ENCODE measurements at regions not wholly inside any gene's neighbourhood (a gene's known extent, or its start where the extent isn't known, plus 50 kb on each side); places are given as distances from the start of the nearest gene placed in this dataset.
A peak's percentile ranks its signal among the peaks of the same experiment; 100 is the strongest.

GRCh38 chr13:56412856-56413255 is 727.9 kb upstream of the PRR20A start (continued):
- TF ChIP-seq, protein P1, sequence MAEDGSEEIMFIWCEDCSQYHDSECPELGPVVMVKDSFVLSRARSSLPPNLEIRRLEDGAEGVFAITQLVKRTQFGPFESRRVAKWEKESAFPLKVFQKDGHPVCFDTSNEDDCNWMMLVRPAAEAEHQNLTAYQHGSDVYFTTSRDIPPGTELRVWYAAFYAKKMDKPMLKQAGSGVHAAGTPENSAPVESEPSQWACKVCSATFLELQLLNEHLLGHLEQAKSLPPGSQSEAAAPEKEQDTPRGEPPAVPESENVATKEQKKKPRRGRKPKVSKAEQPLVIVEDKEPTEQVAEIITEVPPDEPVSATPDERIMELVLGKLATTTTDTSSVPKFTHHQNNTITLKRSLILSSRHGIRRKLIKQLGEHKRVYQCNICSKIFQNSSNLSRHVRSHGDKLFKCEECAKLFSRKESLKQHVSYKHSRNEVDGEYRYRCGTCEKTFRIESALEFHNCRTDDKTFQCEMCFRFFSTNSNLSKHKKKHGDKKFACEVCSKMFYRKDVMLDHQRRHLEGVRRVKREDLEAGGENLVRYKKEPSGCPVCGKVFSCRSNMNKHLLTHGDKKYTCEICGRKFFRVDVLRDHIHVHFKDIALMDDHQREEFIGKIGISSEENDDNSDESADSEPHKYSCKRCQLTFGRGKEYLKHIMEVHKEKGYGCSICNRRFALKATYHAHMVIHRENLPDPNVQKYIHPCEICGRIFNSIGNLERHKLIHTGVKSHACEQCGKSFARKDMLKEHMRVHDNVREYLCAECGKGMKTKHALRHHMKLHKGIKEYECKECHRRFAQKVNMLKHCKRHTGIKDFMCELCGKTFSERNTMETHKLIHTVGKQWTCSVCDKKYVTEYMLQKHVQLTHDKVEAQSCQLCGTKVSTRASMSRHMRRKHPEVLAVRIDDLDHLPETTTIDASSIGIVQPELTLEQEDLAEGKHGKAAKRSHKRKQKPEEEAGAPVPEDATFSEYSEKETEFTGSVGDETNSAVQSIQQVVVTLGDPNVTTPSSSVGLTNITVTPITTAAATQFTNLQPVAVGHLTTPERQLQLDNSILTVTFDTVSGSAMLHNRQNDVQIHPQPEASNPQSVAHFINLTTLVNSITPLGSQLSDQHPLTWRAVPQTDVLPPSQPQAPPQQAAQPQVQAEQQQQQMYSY (CRISPR knock-in tag; IDR thresholded peaks at IDR 0.05), result no peak
- no peak for TF ChIP-seq HMGA2 (CRISPR knock-in tag; IDR thresholded peaks at IDR 0.05)
- TF ChIP-seq, protein P2, sequence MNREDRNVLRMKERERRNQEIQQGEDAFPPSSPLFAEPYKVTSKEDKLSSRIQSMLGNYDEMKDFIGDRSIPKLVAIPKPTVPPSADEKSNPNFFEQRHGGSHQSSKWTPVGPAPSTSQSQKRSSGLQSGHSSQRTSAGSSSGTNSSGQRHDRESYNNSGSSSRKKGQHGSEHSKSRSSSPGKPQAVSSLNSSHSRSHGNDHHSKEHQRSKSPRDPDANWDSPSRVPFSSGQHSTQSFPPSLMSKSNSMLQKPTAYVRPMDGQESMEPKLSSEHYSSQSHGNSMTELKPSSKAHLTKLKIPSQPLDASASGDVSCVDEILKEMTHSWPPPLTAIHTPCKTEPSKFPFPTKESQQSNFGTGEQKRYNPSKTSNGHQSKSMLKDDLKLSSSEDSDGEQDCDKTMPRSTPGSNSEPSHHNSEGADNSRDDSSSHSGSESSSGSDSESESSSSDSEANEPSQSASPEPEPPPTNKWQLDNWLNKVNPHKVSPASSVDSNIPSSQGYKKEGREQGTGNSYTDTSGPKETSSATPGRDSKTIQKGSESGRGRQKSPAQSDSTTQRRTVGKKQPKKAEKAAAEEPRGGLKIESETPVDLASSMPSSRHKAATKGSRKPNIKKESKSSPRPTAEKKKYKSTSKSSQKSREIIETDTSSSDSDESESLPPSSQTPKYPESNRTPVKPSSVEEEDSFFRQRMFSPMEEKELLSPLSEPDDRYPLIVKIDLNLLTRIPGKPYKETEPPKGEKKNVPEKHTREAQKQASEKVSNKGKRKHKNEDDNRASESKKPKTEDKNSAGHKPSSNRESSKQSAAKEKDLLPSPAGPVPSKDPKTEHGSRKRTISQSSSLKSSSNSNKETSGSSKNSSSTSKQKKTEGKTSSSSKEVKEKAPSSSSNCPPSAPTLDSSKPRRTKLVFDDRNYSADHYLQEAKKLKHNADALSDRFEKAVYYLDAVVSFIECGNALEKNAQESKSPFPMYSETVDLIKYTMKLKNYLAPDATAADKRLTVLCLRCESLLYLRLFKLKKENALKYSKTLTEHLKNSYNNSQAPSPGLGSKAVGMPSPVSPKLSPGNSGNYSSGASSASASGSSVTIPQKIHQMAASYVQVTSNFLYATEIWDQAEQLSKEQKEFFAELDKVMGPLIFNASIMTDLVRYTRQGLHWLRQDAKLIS (CRISPR knock-in tag; IDR thresholded peaks at IDR 0.05; ENCODE audit: borderline replicate concordance), result no peak
- TF ChIP-seq, protein P3, sequence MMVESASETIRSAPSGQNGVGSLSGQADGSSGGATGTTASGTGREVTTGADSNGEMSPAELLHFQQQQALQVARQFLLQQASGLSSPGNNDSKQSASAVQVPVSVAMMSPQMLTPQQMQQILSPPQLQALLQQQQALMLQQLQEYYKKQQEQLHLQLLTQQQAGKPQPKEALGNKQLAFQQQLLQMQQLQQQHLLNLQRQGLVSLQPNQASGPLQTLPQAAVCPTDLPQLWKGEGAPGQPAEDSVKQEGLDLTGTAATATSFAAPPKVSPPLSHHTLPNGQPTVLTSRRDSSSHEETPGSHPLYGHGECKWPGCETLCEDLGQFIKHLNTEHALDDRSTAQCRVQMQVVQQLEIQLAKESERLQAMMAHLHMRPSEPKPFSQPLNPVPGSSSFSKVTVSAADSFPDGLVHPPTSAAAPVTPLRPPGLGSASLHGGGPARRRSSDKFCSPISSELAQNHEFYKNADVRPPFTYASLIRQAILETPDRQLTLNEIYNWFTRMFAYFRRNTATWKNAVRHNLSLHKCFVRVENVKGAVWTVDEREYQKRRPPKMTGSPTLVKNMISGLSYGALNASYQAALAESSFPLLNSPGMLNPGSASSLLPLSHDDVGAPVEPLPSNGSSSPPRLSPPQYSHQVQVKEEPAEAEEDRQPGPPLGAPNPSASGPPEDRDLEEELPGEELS (CRISPR knock-in tag; IDR thresholded peaks at IDR 0.05), result no peak
- TF ChIP-seq, protein P4, sequence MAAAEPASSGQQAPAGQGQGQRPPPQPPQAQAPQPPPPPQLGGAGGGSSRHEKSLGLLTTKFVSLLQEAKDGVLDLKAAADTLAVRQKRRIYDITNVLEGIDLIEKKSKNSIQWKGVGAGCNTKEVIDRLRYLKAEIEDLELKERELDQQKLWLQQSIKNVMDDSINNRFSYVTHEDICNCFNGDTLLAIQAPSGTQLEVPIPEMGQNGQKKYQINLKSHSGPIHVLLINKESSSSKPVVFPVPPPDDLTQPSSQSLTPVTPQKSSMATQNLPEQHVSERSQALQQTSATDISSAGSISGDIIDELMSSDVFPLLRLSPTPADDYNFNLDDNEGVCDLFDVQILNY (CRISPR knock-in tag; IDR thresholded peaks at IDR 0.05), result no peak

DNA sequence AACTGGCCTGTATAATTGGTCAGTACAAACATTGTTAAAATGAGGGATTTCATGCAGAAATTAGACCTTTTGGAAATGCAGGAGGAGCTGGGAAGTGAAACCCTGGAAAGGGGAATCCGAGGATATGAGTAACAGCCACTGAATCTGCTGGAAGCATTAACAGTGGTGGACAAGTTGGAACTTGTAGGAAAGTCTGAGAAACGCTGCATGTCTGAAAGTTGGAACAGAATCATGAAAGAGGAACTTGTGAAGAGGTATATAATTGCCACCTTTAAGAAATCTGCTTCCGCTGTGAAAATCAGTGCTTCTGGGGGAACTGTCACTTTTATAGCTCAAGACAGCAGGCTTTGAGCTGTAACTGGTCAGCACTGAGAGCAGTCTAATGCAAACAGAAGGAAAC is 716.5 kb upstream of the PRR20A start:
- H3K4me1 Mint-ChIP-seq, result no peaks in the 10 kb centered on the region
- no peak for ATAC-seq
- no peak for DNase-seq (ENCODE audit: low spot score)
- POLR2A ChIA-PET, result no interaction called here
- no peaks in the 10 kb centered on the region for H3K27me3 Mint-ChIP-seq (ENCODE audit: low read depth)
- no peaks in the 10 kb centered on the region for H3K9me3 Mint-ChIP-seq
- CTCF ChIA-PET, result no interaction called here
- H3K27ac Mint-ChIP-seq, result peak overlapping the region; percentile 15; the same call in 1 of the 2 replicates
- H3K4me3 Mint-ChIP-seq, result no peak overlapping the region
- no peaks in the 10 kb centered on the region for H3K36me3 Mint-ChIP-seq
- TF ChIP-seq, protein P5, sequence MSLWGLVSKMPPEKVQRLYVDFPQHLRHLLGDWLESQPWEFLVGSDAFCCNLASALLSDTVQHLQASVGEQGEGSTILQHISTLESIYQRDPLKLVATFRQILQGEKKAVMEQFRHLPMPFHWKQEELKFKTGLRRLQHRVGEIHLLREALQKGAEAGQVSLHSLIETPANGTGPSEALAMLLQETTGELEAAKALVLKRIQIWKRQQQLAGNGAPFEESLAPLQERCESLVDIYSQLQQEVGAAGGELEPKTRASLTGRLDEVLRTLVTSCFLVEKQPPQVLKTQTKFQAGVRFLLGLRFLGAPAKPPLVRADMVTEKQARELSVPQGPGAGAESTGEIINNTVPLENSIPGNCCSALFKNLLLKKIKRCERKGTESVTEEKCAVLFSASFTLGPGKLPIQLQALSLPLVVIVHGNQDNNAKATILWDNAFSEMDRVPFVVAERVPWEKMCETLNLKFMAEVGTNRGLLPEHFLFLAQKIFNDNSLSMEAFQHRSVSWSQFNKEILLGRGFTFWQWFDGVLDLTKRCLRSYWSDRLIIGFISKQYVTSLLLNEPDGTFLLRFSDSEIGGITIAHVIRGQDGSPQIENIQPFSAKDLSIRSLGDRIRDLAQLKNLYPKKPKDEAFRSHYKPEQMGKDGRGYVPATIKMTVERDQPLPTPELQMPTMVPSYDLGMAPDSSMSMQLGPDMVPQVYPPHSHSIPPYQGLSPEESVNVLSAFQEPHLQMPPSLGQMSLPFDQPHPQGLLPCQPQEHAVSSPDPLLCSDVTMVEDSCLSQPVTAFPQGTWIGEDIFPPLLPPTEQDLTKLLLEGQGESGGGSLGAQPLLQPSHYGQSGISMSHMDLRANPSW (CRISPR knock-in tag; conservative IDR thresholded peaks at IDR 0.05; ENCODE audit: low read depth), result no peak
- TF ChIP-seq ARID4B (CRISPR knock-in tag; IDR thresholded peaks at IDR 0.05; ENCODE audit: borderline replicate concordance), result no peak
- TF ChIP-seq TEAD4 (CRISPR knock-in tag; IDR thresholded peaks at IDR 0.05), result no peak
- TF ChIP-seq, protein P6, sequence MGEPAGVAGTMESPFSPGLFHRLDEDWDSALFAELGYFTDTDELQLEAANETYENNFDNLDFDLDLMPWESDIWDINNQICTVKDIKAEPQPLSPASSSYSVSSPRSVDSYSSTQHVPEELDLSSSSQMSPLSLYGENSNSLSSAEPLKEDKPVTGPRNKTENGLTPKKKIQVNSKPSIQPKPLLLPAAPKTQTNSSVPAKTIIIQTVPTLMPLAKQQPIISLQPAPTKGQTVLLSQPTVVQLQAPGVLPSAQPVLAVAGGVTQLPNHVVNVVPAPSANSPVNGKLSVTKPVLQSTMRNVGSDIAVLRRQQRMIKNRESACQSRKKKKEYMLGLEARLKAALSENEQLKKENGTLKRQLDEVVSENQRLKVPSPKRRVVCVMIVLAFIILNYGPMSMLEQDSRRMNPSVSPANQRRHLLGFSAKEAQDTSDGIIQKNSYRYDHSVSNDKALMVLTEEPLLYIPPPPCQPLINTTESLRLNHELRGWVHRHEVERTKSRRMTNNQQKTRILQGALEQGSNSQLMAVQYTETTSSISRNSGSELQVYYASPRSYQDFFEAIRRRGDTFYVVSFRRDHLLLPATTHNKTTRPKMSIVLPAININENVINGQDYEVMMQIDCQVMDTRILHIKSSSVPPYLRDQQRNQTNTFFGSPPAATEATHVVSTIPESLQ (CRISPR knock-in tag; IDR thresholded peaks at IDR 0.05), result no peak
- TF ChIP-seq ATF1 (CRISPR knock-in tag; IDR thresholded peaks at IDR 0.05), result no peak
- no peak for TF ChIP-seq ELF4 (CRISPR knock-in tag; IDR thresholded peaks at IDR 0.05; ENCODE audit: low read depth)
- TF ChIP-seq, protein P7, sequence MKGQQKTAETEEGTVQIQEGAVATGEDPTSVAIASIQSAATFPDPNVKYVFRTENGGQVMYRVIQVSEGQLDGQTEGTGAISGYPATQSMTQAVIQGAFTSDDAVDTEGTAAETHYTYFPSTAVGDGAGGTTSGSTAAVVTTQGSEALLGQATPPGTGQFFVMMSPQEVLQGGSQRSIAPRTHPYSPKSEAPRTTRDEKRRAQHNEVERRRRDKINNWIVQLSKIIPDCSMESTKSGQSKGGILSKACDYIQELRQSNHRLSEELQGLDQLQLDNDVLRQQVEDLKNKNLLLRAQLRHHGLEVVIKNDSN (CRISPR knock-in tag; IDR thresholded peaks at IDR 0.05), result no peak
- no peak for TF ChIP-seq NR3C1 (CRISPR knock-in tag; conservative IDR thresholded peaks at IDR 0.05; ENCODE audit: low read depth)
- no peak for TF ChIP-seq EMX1 (CRISPR knock-in tag; IDR thresholded peaks at IDR 0.05)
